Hippocampal formation (tissue), 2 donors: ENCODE measurements at regions not wholly inside any gene's neighbourhood (a gene's known extent, or its start where the extent isn't known, plus 50 kb on each side); places are given as distances from the start of the nearest gene placed in this dataset.

Experiments used
- DNase-seq, 2 donors: peaks; one replicate each; lab custom pipeline; 2025; lab: John Stamatoyannopoulos, UW

GRCh38 chr6:123747515-123747914 lies 56.1 kb upstream of the NKAIN2 start:
- peak in 1 of 2 donors; percentile 7 for DNase-seq

- DNase-seq, result peak in 1 of 2 donors; percentile 25
These were observed 57.8 kb upstream of the NKAIN2 start for GRCh38 chr6:123745895-123746294.

- no peak for DNase-seq
These were observed 58.8 kb upstream of the NKAIN2 start for GRCh38 chr6:123744840-123745239.

- DNase-seq, result peak in 1 of 2 donors; percentile 9
These were observed 61.0 kb upstream of the NKAIN2 start for GRCh38 chr6:123742626-123743025.

- no peak for DNase-seq
These were observed 70.5 kb upstream of the NKAIN2 start for GRCh38 chr6:123733180-123733579.

- no peak for DNase-seq
These were observed 79.8 kb upstream of the TRDN start for GRCh38 chr6:123716506-123716905.

GRCh38 chr6:123715006-123715863 lies 78.5 kb upstream of the TRDN start:
- DNase-seq, result peak in 1 of 2 donors; percentile 41

- no peak for DNase-seq
These were observed 76.1 kb upstream of the TRDN start for GRCh38 chr6:123712831-123713230.

GRCh38 chr6:123702943-123703342 lies 66.2 kb upstream of the TRDN start:
- DNase-seq, result no peak

- no peak for DNase-seq
These were observed 51.1 kb upstream of the TRDN start for GRCh38 chr6:123687864-123688263.
